Keratinocyte (primary cell): ENCODE measurements at regions not wholly inside any gene's neighbourhood (a gene's known extent, or its start where the extent isn't known, plus 50 kb on each side); places are given as distances from the start of the nearest gene placed in this dataset.
"Not testable (repeated sequence)": the region's sequence is repeated elsewhere in the genome, so short reads cannot be mapped to it uniquely, and the experiment has no call there.

Experiments used
- DNase-seq: peaks from one replicate; pipeline ENCODE4 v3.0.0-alpha.2; 2011; ENCODE audit warnings: low read depth, missing footprints, low spot score
- FAIRE-seq: peaks from 2 replicates; lab custom pipeline; 2011; peaks lifted over from hg19 to GRCh38; lab: Jason Lieb, UNC
- H2AFZ ChIP-seq: 2 replicates; pipeline ENCODE4 v1.6.0; 2012; ENCODE audit warnings: low read length, control low read depth, inconsistent platforms; ENCODE audit not compliant: control insufficient read depth
- H3K27ac ChIP-seq: 2 replicates; pipeline ENCODE4 v1.5.1; 2011; ENCODE audit warnings: low read length; ENCODE audit not compliant: control insufficient read depth, insufficient read depth
- H3K27me3 ChIP-seq: 3 replicates; pipeline ENCODE4 v1.6.0; 2011; ENCODE audit warnings: low read length; ENCODE audit not compliant: control insufficient read depth, insufficient read depth; ENCODE audit errors: extremely low read depth
- H3K36me3 ChIP-seq, 2 experiments: 2 replicates in 1 of 2; 3 replicates in 1 of 2; pipeline ENCODE4 v1.5.1; 2011; ENCODE audit warnings: low read length in 2 of 2, mild to moderate bottlenecking in 1 of 2; ENCODE audit not compliant: control insufficient read depth in 2 of 2, insufficient read depth in 2 of 2; ENCODE audit errors: extremely low read depth in 1 of 2
- H3K4me1 ChIP-seq: 3 replicates; pipeline ENCODE4 v1.5.1; 2011; ENCODE audit warnings: low read length; ENCODE audit not compliant: control insufficient read depth, insufficient read depth; ENCODE audit errors: extremely low read depth
- H3K4me2 ChIP-seq: 3 replicates; pipeline ENCODE4 v1.6.0; 2011; ENCODE audit warnings: low read depth, low read length; ENCODE audit not compliant: control insufficient read depth, insufficient read depth; ENCODE audit errors: extremely low read depth
- H3K4me3 ChIP-seq, 3 experiments: fragments of 200-600 bp in 1 of 3; sonication (generic) in 1 of 3; 2 replicates in 2 of 3; 3 replicates in 1 of 3; pipeline ENCODE4 v1.5.1; 2011 to 2016; ENCODE audit warnings: low read length in 3 of 3, mild to moderate bottlenecking in 3 of 3, control low read depth in 2 of 3, inconsistent platforms in 1 of 3, low read depth in 1 of 3, mixed read lengths in 1 of 3, mixed run types in 1 of 3, moderate library complexity in 1 of 3; ENCODE audit not compliant: control insufficient read depth in 2 of 3, insufficient read depth in 2 of 3; ENCODE audit errors: extremely low read depth in 1 of 3
- H3K79me2 ChIP-seq: 2 replicates; pipeline ENCODE4 v1.6.0; 2012; ENCODE audit warnings: low read length; ENCODE audit not compliant: control insufficient read depth, insufficient read depth
- H3K9ac ChIP-seq: 3 replicates; pipeline ENCODE4 v1.6.0; 2011; ENCODE audit warnings: low read length; ENCODE audit not compliant: control insufficient read depth, insufficient read depth; ENCODE audit errors: extremely low read depth
- H3K9me1 ChIP-seq: 3 replicates; pipeline ENCODE4 v1.6.0; 2011; ENCODE audit warnings: low read length; ENCODE audit not compliant: control insufficient read depth, insufficient read depth; ENCODE audit errors: extremely low read depth
- H3K9me3 ChIP-seq: 2 replicates; pipeline ENCODE4 v1.5.1; 2012; ENCODE audit warnings: low read depth, low read length; ENCODE audit not compliant: control insufficient read depth
- H4K20me1 ChIP-seq: 3 replicates; pipeline ENCODE4 v1.6.0; 2011; ENCODE audit warnings: low read length; ENCODE audit not compliant: control insufficient read depth, insufficient read depth; ENCODE audit errors: extremely low read depth
- CTCF ChIP-seq, 3 experiments: IDR thresholded peaks in 1 of 3; conservative IDR thresholded peaks in 1 of 3; optimal IDR thresholded peaks in 1 of 3; 2 replicates in 2 of 3; 3 replicates in 1 of 3; pipeline versions ENCODE3 to v1.5.1; 2011; ENCODE audit warnings: low read length in 3 of 3, mild to moderate bottlenecking in 3 of 3, moderate library complexity in 2 of 3, control low read depth in 1 of 3, inconsistent platforms in 1 of 3; ENCODE audit not compliant: insufficient read depth in 2 of 3; ENCODE audit errors: extremely low read depth in 1 of 3
- EZH2 ChIP-seq: IDR thresholded peaks from one replicate; pipeline ENCODE4 v1.6.1; 2012; ENCODE audit warnings: inconsistent platforms, mild to moderate bottlenecking, low read length, moderate library complexity
- dilution Hi-C: fragments of 300-500 bp; cut with MboI; formaldehyde crosslinking; loops from one replicate; pipeline ENCODE4 v1.7.0; 2020; ENCODE audit warnings: low sequenced_read_pairs; ENCODE audit not compliant: extremely low pct_ligation_motif_present

- Histone ChIP-seq H3K27me3 (no peaks in the 10 kb centered on the region), H4K20me1 (no peaks in the 10 kb centered on the region), H3K9me3 (no peaks in the 10 kb centered on the region), H3K4me1 (peaks cover 25% of the 10 kb centered on the region), H3K36me3 (no peaks in the 10 kb centered on the region), H3K27ac (peak overlapping the region; percentile 53), H3K79me2 (no peaks in the 10 kb centered on the region), H3K4me2 (no peak overlapping the region), H2AFZ (no peak overlapping the region), H3K4me3 (no peak overlapping the region), H3K9ac (no peak overlapping the region), H3K9me1 (no peaks in the 10 kb centered on the region)
- TF ChIP-seq CTCF (optimal IDR thresholded peaks at IDR 0.05 in 1 of 3, IDR thresholded peaks at IDR 0.05 in 1 of 3, conservative IDR thresholded peaks at IDR 0.05 in 1 of 3; ENCODE audit: extremely low read depth in 1 of 3, insufficient read depth in 2 of 3, low read length in 3 of 3) = no peak
- FAIRE-seq (peak; percentile 39), DNase-seq (no peak)
- dilution Hi-C loops = no loop called here
Measured at GRCh38 chr7:46753662-46754061, 828.2 kb downstream of the TNS3 start.

- H3K4me1 ChIP-seq = peaks cover 25% of the 10 kb centered on the region
- dilution Hi-C loops = no loop called here
- H2AFZ ChIP-seq = no peak overlapping the region
- FAIRE-seq (peak; percentile 78), DNase-seq (peak; percentile 36)
- H3K9ac ChIP-seq = no peak overlapping the region
- H3K36me3 ChIP-seq = no peaks in the 10 kb centered on the region
- peak overlapping the region; percentile 53 for H3K27ac ChIP-seq
- peak overlapping the region; percentile 7 for H3K4me2 ChIP-seq
- no peaks in the 10 kb centered on the region for H3K27me3 ChIP-seq
- H3K79me2 ChIP-seq = no peaks in the 10 kb centered on the region
- H4K20me1 ChIP-seq = no peaks in the 10 kb centered on the region
- no peaks in the 10 kb centered on the region for H3K9me1 ChIP-seq
- TF ChIP-seq CTCF (optimal IDR thresholded peaks at IDR 0.05 in 1 of 3, IDR thresholded peaks at IDR 0.05 in 1 of 3, conservative IDR thresholded peaks at IDR 0.05 in 1 of 3; ENCODE audit: extremely low read depth in 1 of 3, insufficient read depth in 2 of 3, low read length in 3 of 3) = no peak
- no peak for TF ChIP-seq EZH2
- no peak overlapping the region for H3K4me3 ChIP-seq
- no peaks in the 10 kb centered on the region for H3K9me3 ChIP-seq
Measured at GRCh38 chr7:46752881-46753366, 829.0 kb downstream of the TNS3 start.

DNA sequence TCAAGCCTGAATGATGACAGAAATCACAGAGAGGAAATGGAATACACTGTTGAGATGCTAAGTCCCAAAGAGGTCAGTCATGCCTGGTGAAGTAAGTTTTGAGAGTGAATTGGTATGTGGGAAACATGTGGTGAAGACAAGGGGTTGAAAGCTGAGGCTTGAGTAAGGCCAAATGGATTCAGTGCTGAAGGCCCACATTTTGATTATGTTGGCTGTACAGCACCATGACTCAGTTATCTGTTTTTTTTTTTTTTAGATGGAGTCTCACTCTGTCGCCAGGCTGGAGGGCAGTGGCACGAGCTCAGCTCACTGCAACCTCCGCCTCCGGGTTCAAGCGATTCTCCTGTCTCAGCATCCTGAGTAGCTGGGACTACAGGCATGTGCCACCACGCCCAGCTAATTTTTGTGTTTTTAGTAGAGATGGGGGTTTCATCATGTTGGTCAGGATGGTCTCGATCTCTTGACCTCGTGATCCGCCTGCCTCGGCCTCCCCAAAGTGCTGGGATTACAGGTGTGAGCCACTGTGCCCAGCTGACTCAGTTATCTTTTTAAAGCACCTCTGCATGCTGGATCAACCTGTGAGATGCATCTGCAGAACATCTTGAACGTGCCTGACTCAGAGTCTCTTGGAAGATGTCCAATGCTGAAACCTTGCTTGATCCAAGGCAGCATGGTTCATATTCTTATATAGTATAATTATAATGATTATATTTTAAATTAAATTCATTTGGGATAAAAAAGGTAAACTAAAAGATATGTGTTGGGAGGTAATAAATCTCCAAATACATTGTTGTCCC lies 829.8 kb downstream of the TNS3 start:
- FAIRE-seq = peak; percentile 83
- dilution Hi-C loops, H3K36me3 ChIP-seq, H3K9me3 ChIP-seq, H3K79me2 ChIP-seq, H4K20me1 ChIP-seq, H2AFZ ChIP-seq, H3K9me1 ChIP-seq, H3K27me3 ChIP-seq, H3K9ac ChIP-seq, H3K4me3 ChIP-seq: not testable (repeated sequence)
- H3K27ac ChIP-seq = peak overlapping the region; percentile 53
- H3K4me1 ChIP-seq = peaks cover 25% of the 10 kb centered on the region
- peak; percentile 76 for DNase-seq
- peak overlapping the region; percentile 7 for H3K4me2 ChIP-seq
